K562 (cell line): ENCODE measurements at regions not wholly inside any gene's neighbourhood (a gene's known extent, or its start where the extent isn't known, plus 50 kb on each side); places are given as distances from the start of the nearest gene placed in this dataset.

ENCODE experiments used
- ATAC-seq: fragments of 200-7000 bp; cut with Tn5 transposase; 3 replicates; pipeline ENCODE4 v1.9.1; 2020; ENCODE audit warnings: moderate library complexity
- BruUV-seq: library from RNA; stranded (reverse); fragments of 400-500 nt; replicated peaks from 2 replicates; lab custom pipeline; 2021; lab: Mats Ljungman, UMichigan
- CTCF ChIA-PET: fragments of 300-600 bp; formaldehyde crosslinking; extraction: SDS; loops from one replicate; lab custom pipeline; 2021; ENCODE audit warnings: low intra/inter-chr PET ratio; lab: Yijun Ruan, JAX
- POLR2A ChIA-PET: fragments of 300-600, 350-650 bp; sonication (Branson Sonifier 250); formaldehyde crosslinking; extraction: SDS; loops from one replicate; lab custom pipeline; 2021; ENCODE audit warnings: antibody characterized with exemption, inconsistent platforms; lab: Yijun Ruan, JAX
- DNase-seq, 4 experiments: peaks; one replicate each; pipeline versions ENCODE4 v3.0.0 to v3.0.0-alpha.2; 2011 to 2018; ENCODE audit warnings: low spot score in 3 of 4, mixed read lengths in 3 of 4; ENCODE audit errors: extremely low read depth in 1 of 4
- FAIRE-seq: peaks from 2 replicates; lab custom pipeline; 2011; peaks lifted over from hg19 to GRCh38; lab: Jason Lieb, UNC
- H2AFZ ChIP-seq: 2 replicates; pipeline ENCODE4 v1.6.0; 2011; ENCODE audit warnings: low read depth, low read length, control low read depth, inconsistent platforms
- H3K27ac ChIP-seq: fragments of 200-600 bp; 3 replicates; pipeline ENCODE4 v1.8.0; 2011; ENCODE audit warnings: low read depth, mild to moderate bottlenecking, control low read depth, inconsistent platforms, low read length, moderate library complexity, mixed read lengths; ENCODE audit errors: extremely low read depth
- H3K27me3 ChIP-seq, 2 experiments: fragments of 300-600 bp in 1 of 2; 2 replicates in 1 of 2; 3 replicates in 1 of 2; pipeline versions ENCODE4 v1.6.0 to v1.8.0; 2011; ENCODE audit warnings: inconsistent platforms in 2 of 2, low read length in 2 of 2, mild to moderate bottlenecking in 1 of 2, mixed read lengths in 1 of 2, moderate library complexity in 1 of 2; ENCODE audit not compliant: control insufficient read depth in 2 of 2, insufficient read depth in 2 of 2
- H3K36me3 ChIP-seq: fragments of 300-600 bp; 3 replicates; pipeline ENCODE4 v1.8.0; 2011; ENCODE audit warnings: mild to moderate bottlenecking, low read length, inconsistent platforms; ENCODE audit not compliant: control insufficient read depth, insufficient read depth
- H3K4me1 ChIP-seq, 2 experiments: fragments of 200-600 bp in 1 of 2; replicated peaks in 1 of 2; 2 replicates in 1 of 2; 3 replicates in 1 of 2; pipeline versions ENCODE4 v1.5.1 to v1.8.0; 2011; ENCODE audit warnings: inconsistent platforms in 2 of 2, low read length in 2 of 2, mild to moderate bottlenecking in 1 of 2, mixed read lengths in 1 of 2, moderate library complexity in 1 of 2; ENCODE audit not compliant: control insufficient read depth in 2 of 2, insufficient read depth in 2 of 2
- H3K4me2 ChIP-seq: 2 replicates; pipeline ENCODE4 v1.6.1; 2011; ENCODE audit warnings: low read length, control low read depth, inconsistent platforms, mixed read lengths; ENCODE audit not compliant: insufficient read depth
- H3K4me3 ChIP-seq: fragments of 200-600 bp; sonication (generic), shearing (Covaris generic); 2 replicates; pipeline ENCODE4 v1.5.1; 2016; ENCODE audit warnings: control low read depth, inconsistent platforms
- H3K79me2 ChIP-seq: fragments of 200-600 bp; 3 replicates; pipeline ENCODE4 v1.8.0; 2011; ENCODE audit warnings: low read length, inconsistent platforms; ENCODE audit not compliant: control insufficient read depth, insufficient read depth
- H3K9ac ChIP-seq, 2 experiments: 2 replicates each; pipeline versions ENCODE4 v1.6.0 to v1.6.1; 2011; ENCODE audit warnings: low read depth in 2 of 2, low read length in 2 of 2, control low read depth in 1 of 2, inconsistent platforms in 1 of 2, mild to moderate bottlenecking in 1 of 2, mixed read lengths in 1 of 2; ENCODE audit not compliant: insufficient read depth in 1 of 2
- H3K9me1 ChIP-seq: one replicate; pipeline ENCODE4 v1.6.0; 2011; ENCODE audit warnings: inconsistent platforms, mild to moderate bottlenecking, low read length, moderate library complexity; ENCODE audit not compliant: control insufficient read depth, insufficient read depth
- H3K9me3 ChIP-seq: replicated peaks from 2 replicates; pipeline ENCODE4 v1.5.1; 2011; ENCODE audit warnings: low read depth, low read length, inconsistent platforms; ENCODE audit not compliant: control insufficient read depth, insufficient read depth
- H4K20me1 ChIP-seq: replicated peaks from 2 replicates; pipeline ENCODE4 v1.6.1; 2011; ENCODE audit warnings: low read length, inconsistent platforms, mixed read lengths; ENCODE audit not compliant: control insufficient read depth, insufficient read depth
- BMI1 ChIP-seq: fragments of 150-350 bp; IDR thresholded peaks from 2 replicates; pipeline ENCODE4 v1.6.1; 2014; ENCODE audit warnings: low read length
- CCNT2 ChIP-seq: IDR thresholded peaks from 2 replicates; pipeline ENCODE4 v1.6.1; 2011; ENCODE audit warnings: borderline replicate concordance, low read depth, mild to moderate bottlenecking, moderate library complexity, mixed read lengths, low read length; ENCODE audit not compliant: insufficient read length; ENCODE audit errors: extremely low read depth
- CHD4 ChIP-seq: fragments of 200-600 bp; sonication (generic); IDR thresholded peaks from 3 replicates; pipeline ENCODE4 v1.6.1; 2012; ENCODE audit warnings: low read depth, mild to moderate bottlenecking, mixed read lengths, low read length, inconsistent platforms; ENCODE audit not compliant: insufficient read depth, insufficient replicate concordance, poor library complexity, severe bottlenecking
- CSDE1 ChIP-seq, 2 experiments: fragments of 450-650 bp; IDR thresholded peaks; 2 replicates each; pipeline ENCODE4 v1.6.1; 2016; ENCODE audit warnings: mild to moderate bottlenecking in 1 of 2
- ETV5 ChIP-seq: sonication (generic); formaldehyde crosslinking; IDR thresholded peaks from 2 replicates; pipeline ENCODE4 v1.4.0; 2020; ENCODE audit warnings: low read depth, mild to moderate bottlenecking, missing genetic modification reagents
- EZH2 ChIP-seq: IDR thresholded peaks from 2 replicates; pipeline ENCODE4 v1.6.1; 2012; ENCODE audit warnings: low read depth, mild to moderate bottlenecking, inconsistent platforms, low read length, borderline replicate concordance
- FOXA3 ChIP-seq, 2 experiments: fragments of 450-650 bp in 1 of 2; sonication (generic) in 1 of 2; formaldehyde crosslinking; IDR thresholded peaks in 1 of 2; conservative IDR thresholded peaks in 1 of 2; 2 replicates each; pipeline versions ENCODE4 v1.4.0 to v1.8.0; 2020 to 2022; ENCODE audit warnings: mild to moderate bottlenecking in 2 of 2, missing genetic modification reagents in 1 of 2
- FOXM1 ChIP-seq, 2 experiments: fragments of 450-650 bp in 1 of 2; sonication (generic) in 1 of 2; formaldehyde crosslinking in 1 of 2; IDR thresholded peaks; 2 replicates each; pipeline versions ENCODE4 v1.6.1 to v1.9.0; 2017 to 2022; ENCODE audit warnings: low read depth in 2 of 2, mild to moderate bottlenecking in 2 of 2, missing genetic modification reagents in 1 of 2, moderate library complexity in 1 of 2
- MAFK ChIP-seq: IDR thresholded peaks from 2 replicates; pipeline ENCODE4 v1.6.1; 2011; ENCODE audit warnings: low read length, improper control_type of control experiment
- NCOA1 ChIP-seq: fragments of 450-650 bp; IDR thresholded peaks from 2 replicates; pipeline ENCODE4 v1.6.1; 2016; ENCODE audit warnings: low read depth
- NFE2 ChIP-seq: IDR thresholded peaks from 2 replicates; pipeline ENCODE4 v1.6.1; 2014; ENCODE audit warnings: antibody characterized with exemption, low read depth
- SIRT6 ChIP-seq: IDR thresholded peaks from one replicate; pipeline ENCODE4 v1.6.1; 2012; ENCODE audit warnings: low read depth, mild to moderate bottlenecking, control low read depth, inconsistent platforms, low read length, moderate library complexity
- SRSF3 ChIP-seq: fragments of 200-400 bp; formaldehyde crosslinking; IDR thresholded peaks from 2 replicates; pipeline ENCODE4 v1.6.1; 2016; ENCODE audit warnings: mild to moderate bottlenecking, low read length, moderate library complexity; ENCODE audit not compliant: insufficient read depth
- ZEB2 ChIP-seq: fragments of 450-650 bp; IDR thresholded peaks from 2 replicates; pipeline ENCODE4 v1.6.1; 2016
- ZNF217 ChIP-seq: sonication (generic); formaldehyde crosslinking; IDR thresholded peaks from 2 replicates; pipeline ENCODE4 v1.8.0; 2022; ENCODE audit warnings: mild to moderate bottlenecking, missing genetic modification reagents
- ZNF431 ChIP-seq: sonication (generic); formaldehyde crosslinking; IDR thresholded peaks from 2 replicates; pipeline ENCODE4 v1.8.0; 2022; ENCODE audit warnings: mild to moderate bottlenecking, missing genetic modification reagents
- WGBS: fragments of 100-300 bp; shearing (Covaris generic); methylation state at CpG from one replicate; pipeline ENCODE4 v1.1.6; 2016; ENCODE audit warnings: low coverage, mixed read lengths; ENCODE audit not compliant: insufficient coverage; ENCODE audit errors: missing lambda C conversion rate; 5-methylcytosine and 5-hydroxymethylcytosine counted together
- in situ Hi-C: fragments of 300-500 bp; cut with MboI; formaldehyde crosslinking; loops from 4 replicates; pipeline ENCODE4 v1.15.0; 2018; ENCODE audit warnings: inconsistent platforms, mixed read lengths
- intact Hi-C: fragments of 100-400 bp; cut with micrococcal nuclease; formaldehyde crosslinking; loops from 2 replicates; pipeline ENCODE4 v1.14.2; 2022
- TF ChIP-seq, protein P1 (sequence below): fragments of 450-650 bp; conservative IDR thresholded peaks from 2 replicates; pipeline ENCODE4 v1.6.1; 2016; ENCODE audit warnings: missing genetic modification characterization, low read depth, mild to moderate bottlenecking, missing compliant biosample characterization, moderate library complexity

DNA sequence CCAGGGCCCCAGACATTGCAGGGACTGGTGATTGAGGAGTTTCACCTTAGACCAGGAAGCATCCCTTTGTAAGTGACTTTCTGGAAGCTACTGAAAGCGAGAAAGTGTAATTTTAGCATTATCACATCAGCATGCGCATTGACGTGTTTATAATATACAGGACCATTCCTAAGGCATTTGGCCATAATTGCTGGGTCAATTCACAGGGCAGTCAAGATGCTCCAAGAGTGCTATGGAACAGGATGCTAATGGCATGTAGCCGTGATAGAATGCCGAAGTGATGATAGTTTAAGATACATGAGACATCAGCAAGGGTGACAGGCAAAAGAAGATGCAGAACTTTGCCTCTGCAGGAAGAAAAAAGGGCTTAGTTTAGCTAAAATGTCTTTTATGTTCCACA lies 347.6 kb upstream of the NBEA start:
- no peaks in the 10 kb centered on the region for H3K27me3 ChIP-seq
- in situ Hi-C loops: no loop called here
- CTCF ChIA-PET: no interaction called here
- no peaks in the 10 kb centered on the region for H4K20me1 ChIP-seq
- no peak for FAIRE-seq
- no peaks in the 10 kb centered on the region for H3K9me3 ChIP-seq
- WGBS: 0% methylated on average over 3 of the region's 5 CpGs
- no peaks in the 10 kb centered on the region for H3K9me1 ChIP-seq
- ATAC-seq: no peak
- H3K27ac ChIP-seq: no peak overlapping the region
- no peaks in the 10 kb centered on the region for H3K4me1 ChIP-seq
- DNase-seq: no peak
- no peaks in the 10 kb centered on the region for H3K79me2 ChIP-seq
- TF ChIP-seq FOXA3 (CRISPR knock-in tag; conservative IDR thresholded peaks at IDR 0.05 in 1 of 2, IDR thresholded peaks at IDR 0.05 in 1 of 2) (no peak), CHD4 (no peak), NFE2 (no peak), CSDE1 (IDR thresholded peaks at IDR 0.05) (no peak)
- no peak overlapping the region for H3K4me2 ChIP-seq
- H3K36me3 ChIP-seq: no peaks in the 10 kb centered on the region
- H3K9ac ChIP-seq: no peak overlapping the region
- H2AFZ ChIP-seq: no peak overlapping the region
- intact Hi-C loops: no loop called here
- H3K4me3 ChIP-seq: no peak overlapping the region
- POLR2A ChIA-PET: no interaction called here
- no TSS peak for BruUV-seq

DNA sequence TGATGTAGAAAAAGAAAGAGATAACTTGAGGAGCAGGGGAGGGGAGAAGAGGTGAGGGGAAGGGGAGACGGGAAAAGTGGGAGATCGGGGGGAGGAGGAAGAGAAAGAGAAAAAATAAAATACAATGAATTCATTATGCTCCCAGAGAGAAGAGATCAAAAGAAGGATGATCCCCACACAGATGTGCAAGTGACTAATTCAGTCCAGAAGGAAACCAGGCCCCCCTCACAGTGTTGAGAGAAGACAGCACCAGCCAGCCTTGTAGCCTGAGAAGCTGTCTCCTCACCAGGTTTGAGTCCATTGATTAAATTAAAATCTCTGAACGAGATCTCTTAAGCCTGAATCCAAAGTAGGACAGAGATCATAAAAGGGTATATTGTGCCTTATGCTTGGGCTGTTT lies 333.7 kb upstream of the NBEA start:
- no TSS peak for BruUV-seq
- WGBS: 0% methylated on average over 1 of the region's 3 CpGs
- H3K27me3 ChIP-seq: no peaks in the 10 kb centered on the region
- H3K79me2 ChIP-seq: no peaks in the 10 kb centered on the region
- CTCF ChIA-PET: no interaction called here
- H2AFZ ChIP-seq: no peak overlapping the region
- no peaks in the 10 kb centered on the region for H4K20me1 ChIP-seq
- H3K4me1 ChIP-seq: no peaks in the 10 kb centered on the region
- no peak for DNase-seq
- FAIRE-seq: no peak
- no peaks in the 10 kb centered on the region for H3K9me1 ChIP-seq
- H3K4me2 ChIP-seq: no peak overlapping the region
- in situ Hi-C loops: no loop called here
- TF ChIP-seq EZH2: no peak
- TF ChIP-seq ZEB2: no peak
- no peak for TF ChIP-seq NCOA1
- TF ChIP-seq MAFK: no peak
- TF ChIP-seq ETV5 (CRISPR knock-in tag): no peak
- TF ChIP-seq SIRT6: no peak
- no peak for TF ChIP-seq FOXM1 (IDR thresholded peaks at IDR 0.05; ENCODE audit: low read depth)
- no peak for TF ChIP-seq FOXM1 (CRISPR knock-in tag; IDR thresholded peaks at IDR 0.05; ENCODE audit: low read depth)
- TF ChIP-seq, protein P1, sequence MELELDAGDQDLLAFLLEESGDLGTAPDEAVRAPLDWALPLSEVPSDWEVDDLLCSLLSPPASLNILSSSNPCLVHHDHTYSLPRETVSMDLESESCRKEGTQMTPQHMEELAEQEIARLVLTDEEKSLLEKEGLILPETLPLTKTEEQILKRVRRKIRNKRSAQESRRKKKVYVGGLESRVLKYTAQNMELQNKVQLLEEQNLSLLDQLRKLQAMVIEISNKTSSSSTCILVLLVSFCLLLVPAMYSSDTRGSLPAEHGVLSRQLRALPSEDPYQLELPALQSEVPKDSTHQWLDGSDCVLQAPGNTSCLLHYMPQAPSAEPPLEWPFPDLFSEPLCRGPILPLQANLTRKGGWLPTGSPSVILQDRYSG (tag): no peak
- no peak for TF ChIP-seq BMI1
- TF ChIP-seq SRSF3: no peak
- no peak for TF ChIP-seq CCNT2
- TF ChIP-seq ZNF431 (CRISPR knock-in tag): no peak
- no peak for TF ChIP-seq ZNF217
- TF ChIP-seq, all 486 proteins: peak for 0
- H3K4me3 ChIP-seq: no peak overlapping the region
- H3K9me3 ChIP-seq: no peaks in the 10 kb centered on the region
- H3K9ac ChIP-seq: no peak overlapping the region
- H3K27ac ChIP-seq: no peak overlapping the region
- intact Hi-C loops: no loop called here
- no peaks in the 10 kb centered on the region for H3K36me3 ChIP-seq
- ATAC-seq: no peak
- POLR2A ChIA-PET: no interaction called here
